ENCODE measurements at regions not wholly inside any gene's neighbourhood (a gene's known extent, or its start where the extent isn't known, plus 50 kb on each side); places are given as distances from the start of the nearest gene placed in this dataset.

GRCh38 chr7:24476227-24476626 lies 97.0 kb upstream of the PALS2 start:
- no peak overlapping the region for H2AFZ ChIP-seq (ENCODE audit: control insufficient read depth, low read depth, low read length)

More at GRCh38 chr7:24476227-24476626, 97.0 kb upstream of the PALS2 start:
- FAIRE-seq (no peak), ATAC-seq (no peak), DNase-seq (ENCODE audit: low read depth, low spot score) (no peak)
- in situ Hi-C loops (cut with MboI): no loop called here
- ChIA-PET POLR2A (no interaction called here), SMC1A (ENCODE audit: uncharacterized antibody, unreplicated experiment) (no interaction called here), CTCF (no interaction called here), RAD21 (ENCODE audit: unreplicated experiment) (no interaction called here)
- WGBS (ENCODE audit: insufficient coverage, insufficient replicate concordance, low lambda C conversion rate, missing lambda C conversion rate): 39% methylated on average over 6 of the region's 6 CpGs
- Histone ChIP-seq H3K4me1 (ENCODE audit: control insufficient read depth, insufficient read depth, low read length) (no peaks in the 10 kb centered on the region), H3K79me2 (ENCODE audit: control insufficient read depth, insufficient read depth, low read length) (no peaks in the 10 kb centered on the region), H3K36me3 (ENCODE audit: control insufficient read depth in 2 of 2, insufficient read depth in 2 of 2, low read length in 1 of 2) (no peaks in the 10 kb centered on the region), H3K9me3 (replicated peaks; ENCODE audit: control insufficient read depth, insufficient read depth, low read length) (no peaks in the 10 kb centered on the region), H3K4me2 (ENCODE audit: control insufficient read depth, insufficient read depth) (no peak overlapping the region), H4K20me1 (ENCODE audit: control insufficient read depth, insufficient read depth) (no peaks in the 10 kb centered on the region), H3K4me3 (no peak overlapping the region), H3K27ac (ENCODE audit: control insufficient read depth, insufficient read depth) (no peak overlapping the region), H3K27me3 (replicated peaks in 1 of 2; ENCODE audit: control insufficient read depth in 2 of 2, insufficient read depth in 2 of 2, low read length in 1 of 2) (no peaks in the 10 kb centered on the region; a peak in 1 of 4 replicates), H3K9ac (ENCODE audit: control insufficient read depth, insufficient read depth, low read length) (no peak overlapping the region)
- TF ChIP-seq E2F4 (IDR thresholded peaks at IDR 0.05; ENCODE audit: low read depth, low read length) (no peak), NFYA (IDR thresholded peaks at IDR 0.05; ENCODE audit: borderline replicate concordance, low read depth, low read length) (no peak), FOS (IDR thresholded peaks at IDR 0.05; ENCODE audit: borderline replicate concordance, extremely low read depth, insufficient read length) (no peak), MTA2 (IDR thresholded peaks at IDR 0.05; ENCODE audit: low read depth) (no peak), ZBED1 (IDR thresholded peaks at IDR 0.05; ENCODE audit: borderline replicate concordance) (no peak), TCF7 (IDR thresholded peaks at IDR 0.05; ENCODE audit: borderline replicate concordance) (no peak), POLR2AphosphoS5 (IDR thresholded peaks at IDR 0.05; ENCODE audit: low read length) (no peak), ATF3 (IDR thresholded peaks at IDR 0.05; ENCODE audit: borderline replicate concordance, extremely low read depth, low read depth, low read length) (no peak), BRCA1 (IDR thresholded peaks at IDR 0.05; ENCODE audit: low read depth, low read length) (no peak), PRDM15 (CRISPR knock-in tag; IDR thresholded peaks at IDR 0.05) (no peak), NRF1 (conservative IDR thresholded peaks at IDR 0.05; ENCODE audit: low read depth, low read length) (no peak), GATAD2B (conservative IDR thresholded peaks at IDR 0.05; ENCODE audit: low read depth) (no peak), MYB (IDR thresholded peaks at IDR 0.05; ENCODE audit: borderline replicate concordance, low read depth, low read length) (no peak), YY1 (IDR thresholded peaks at IDR 0.05; ENCODE audit: low read depth, low read length) (no peak), CBX3 (IDR thresholded peaks at IDR 0.05; ENCODE audit: borderline replicate concordance, low read depth) (no peak), RELA (IDR thresholded peaks at IDR 0.05; ENCODE audit: borderline replicate concordance, partially characterized antibody) (no peak), FOXM1 (IDR thresholded peaks at IDR 0.05; ENCODE audit: low read depth, low read length) (no peak), TARDBP (IDR thresholded peaks at IDR 0.05; ENCODE audit: borderline replicate concordance) (no peak), CEBPZ (IDR thresholded peaks at IDR 0.05; ENCODE audit: low read depth, low read length) (no peak)
- BruUV-seq (replicated peaks): no TSS peak
- intact Hi-C loops (cut with micrococcal nuclease; ENCODE audit: unreplicated experiment): no loop called here

All from GM12878 (cell line).